ENCODE measurements at regions not wholly inside any gene's neighbourhood (a gene's known extent, or its start where the extent isn't known, plus 50 kb on each side); places are given as distances from the start of the nearest gene placed in this dataset.

DNA sequence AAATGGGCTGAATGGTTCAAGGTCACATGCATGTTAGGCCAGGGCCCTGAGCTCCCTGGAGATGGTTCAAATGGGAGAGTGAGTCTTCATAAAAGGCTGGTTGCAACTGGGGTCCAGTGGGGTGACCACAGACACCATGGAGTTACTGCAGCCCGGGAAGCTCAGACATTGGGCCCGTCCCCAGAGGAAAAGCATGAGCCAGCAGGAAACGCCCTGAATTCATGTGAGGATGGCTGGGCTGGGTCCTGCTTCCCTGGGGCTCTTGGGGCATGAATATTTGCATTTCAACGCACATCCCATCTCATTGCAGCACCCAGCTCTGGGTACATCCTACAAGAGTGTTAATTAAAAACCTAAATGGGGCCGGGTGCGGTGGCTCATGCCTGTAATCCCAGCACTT lies 549.0 kb downstream of the TCERG1L start:
- no peak for DNase-seq (ENCODE audit: low read depth, low spot score)

DNA sequence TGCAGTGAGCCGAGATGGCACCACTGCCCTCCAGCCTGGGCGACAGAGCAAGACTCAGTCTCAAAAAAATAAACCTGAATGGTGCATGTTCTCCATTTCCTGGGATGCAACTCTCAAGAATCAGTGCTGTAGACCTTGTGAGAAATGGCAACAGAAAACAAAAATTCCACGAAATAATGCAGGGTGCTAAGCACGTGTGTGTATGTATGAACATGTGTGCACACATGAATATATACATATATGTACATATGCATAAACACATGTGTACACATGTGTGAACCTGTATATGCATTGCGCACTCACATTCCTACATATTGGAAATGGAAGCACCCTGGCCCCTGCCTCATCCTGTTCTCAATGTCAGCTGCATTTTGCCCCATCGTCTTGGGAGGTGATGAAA lies 548.5 kb downstream of the TCERG1L start:
- no peak for DNase-seq (ENCODE audit: low read depth, low spot score)

DNA sequence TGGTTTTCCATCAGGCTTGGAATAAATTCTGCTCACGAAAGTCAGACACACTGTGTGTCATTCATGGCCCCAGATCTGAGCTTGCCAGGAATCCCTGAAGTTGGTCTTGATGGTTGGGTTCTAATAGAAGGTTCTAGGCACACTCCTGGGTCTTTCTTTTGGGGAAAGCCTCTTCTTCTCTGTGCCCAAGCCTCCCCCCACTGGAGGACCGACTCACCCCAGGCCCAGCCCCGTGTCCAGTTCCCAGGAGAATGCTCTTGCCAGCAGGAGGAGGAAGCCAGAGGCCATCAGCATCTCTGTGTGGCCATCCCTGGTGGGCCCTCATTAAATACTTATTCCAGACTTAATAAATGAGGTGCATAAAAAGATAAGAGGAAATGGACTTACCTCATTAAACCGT lies 548.0 kb downstream of the TCERG1L start:
- no peak for DNase-seq (ENCODE audit: low read depth, low spot score)

DNA sequence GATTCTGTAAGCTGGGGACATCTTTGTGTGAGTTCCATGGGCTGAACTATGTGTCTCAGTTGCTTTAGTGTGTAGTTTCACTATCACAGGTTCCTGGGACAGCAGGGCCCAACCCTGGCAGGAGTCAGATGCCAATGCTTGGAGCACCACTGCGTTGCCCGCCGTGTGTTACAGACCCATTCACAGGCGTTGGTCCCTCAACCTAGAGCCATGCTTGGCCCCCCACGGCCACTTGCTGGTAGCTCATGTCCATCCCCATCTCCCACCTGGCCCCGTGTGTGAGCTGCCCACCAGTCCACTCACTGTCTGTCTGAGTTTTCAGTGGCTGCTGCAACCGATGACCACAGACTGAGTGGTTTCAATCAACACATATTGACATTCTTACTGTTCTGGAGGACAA lies 546.9 kb downstream of the TCERG1L start:
- DNase-seq (ENCODE audit: low read depth, low spot score), result no peak

DNA sequence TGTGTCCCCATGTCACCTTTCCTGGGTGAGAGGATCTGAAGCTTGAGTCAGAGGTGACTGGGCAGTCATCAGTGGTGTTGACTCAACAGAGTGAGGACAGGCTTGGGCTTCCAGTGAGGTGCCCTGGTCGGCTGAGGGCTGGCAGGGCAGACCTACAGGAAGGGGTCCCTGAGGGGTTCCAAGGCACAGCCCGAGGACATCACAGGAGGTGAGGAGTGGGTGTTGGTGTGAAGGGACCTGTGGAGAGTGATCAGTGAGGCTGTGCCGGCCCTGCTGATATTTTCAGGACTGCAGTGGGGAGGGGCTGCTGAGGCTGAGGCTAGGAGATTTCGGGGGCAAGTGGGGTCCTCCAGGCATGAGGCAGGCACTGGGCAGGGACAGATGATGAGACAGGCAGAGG lies 545.5 kb downstream of the TCERG1L start:
- no peak for DNase-seq (ENCODE audit: low read depth, low spot score)

DNA sequence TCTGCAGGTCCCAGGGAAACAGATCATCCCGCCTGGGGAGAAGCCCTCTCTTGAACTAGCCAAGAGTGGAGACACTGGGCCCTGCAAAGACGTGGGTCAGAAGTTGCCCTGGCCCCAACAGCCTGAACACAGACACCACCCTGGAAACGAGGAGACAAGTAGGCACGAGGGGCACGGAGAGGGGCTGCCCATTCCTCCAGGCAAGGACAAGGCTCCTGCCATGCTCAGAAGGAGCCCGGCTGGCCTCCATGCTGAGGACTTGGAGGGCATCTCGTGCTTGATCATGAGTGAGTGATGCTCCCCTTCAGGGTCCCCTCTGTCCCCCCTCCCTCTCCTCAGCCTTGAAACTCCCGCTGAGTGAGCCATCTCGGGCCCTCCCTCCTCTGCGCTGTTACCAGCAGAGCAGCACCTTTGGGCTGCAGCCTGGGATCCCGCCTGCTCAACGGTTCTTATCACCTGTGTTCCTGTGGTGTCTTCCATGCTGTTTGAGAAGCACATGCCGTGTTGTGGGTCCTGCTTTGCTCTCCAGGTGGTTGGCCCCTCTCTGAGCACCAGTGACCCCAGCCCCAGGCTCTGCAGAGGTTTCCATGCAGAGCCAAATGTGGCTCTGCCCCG lies 544.3 kb downstream of the TCERG1L start:
- no peak for DNase-seq (ENCODE audit: low read depth, low spot score)

DNA sequence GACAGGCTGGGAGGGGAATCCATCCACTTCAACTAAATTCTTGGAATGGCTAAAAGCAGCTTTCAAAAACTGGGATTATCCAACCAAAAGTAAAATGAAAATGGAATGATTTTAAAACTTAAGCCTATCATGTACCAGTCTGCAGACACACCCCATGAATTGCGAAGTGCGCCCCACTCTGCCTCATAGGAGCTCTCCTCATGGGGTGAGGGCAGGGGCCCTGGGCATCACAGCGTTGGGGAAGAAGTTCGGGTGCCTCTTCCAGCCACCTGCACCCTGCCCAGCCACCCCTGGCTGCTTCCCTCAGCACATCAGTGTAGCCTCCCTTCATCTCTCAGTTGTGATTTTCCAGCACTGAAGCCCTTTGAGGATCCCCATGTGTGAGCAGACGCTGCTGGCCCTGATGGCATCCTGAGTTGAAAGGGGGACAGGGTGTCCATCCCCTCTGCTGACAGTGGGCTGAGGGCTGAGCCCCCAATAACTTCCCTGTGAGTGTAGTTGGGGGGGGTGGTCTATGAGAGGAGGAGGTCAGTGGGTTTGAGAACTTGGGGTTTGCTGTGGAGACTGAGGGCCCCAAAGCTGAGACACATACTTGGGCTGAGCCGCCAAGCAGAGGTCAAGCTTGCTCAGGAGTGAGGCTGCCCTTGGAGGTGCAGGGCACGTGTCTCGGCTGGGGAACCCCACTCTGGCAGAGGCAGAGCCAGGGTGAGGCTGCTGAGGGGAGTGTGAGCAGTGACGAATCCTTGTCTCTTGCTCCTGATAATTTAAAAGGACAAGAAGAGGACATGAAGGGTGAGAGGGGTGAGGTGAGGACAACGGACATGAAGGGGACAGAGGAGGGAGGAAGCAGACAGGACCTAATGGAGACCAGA lies 542.1 kb downstream of the TCERG1L start:
- DNase-seq (ENCODE audit: low read depth, low spot score), result no peak

DNA sequence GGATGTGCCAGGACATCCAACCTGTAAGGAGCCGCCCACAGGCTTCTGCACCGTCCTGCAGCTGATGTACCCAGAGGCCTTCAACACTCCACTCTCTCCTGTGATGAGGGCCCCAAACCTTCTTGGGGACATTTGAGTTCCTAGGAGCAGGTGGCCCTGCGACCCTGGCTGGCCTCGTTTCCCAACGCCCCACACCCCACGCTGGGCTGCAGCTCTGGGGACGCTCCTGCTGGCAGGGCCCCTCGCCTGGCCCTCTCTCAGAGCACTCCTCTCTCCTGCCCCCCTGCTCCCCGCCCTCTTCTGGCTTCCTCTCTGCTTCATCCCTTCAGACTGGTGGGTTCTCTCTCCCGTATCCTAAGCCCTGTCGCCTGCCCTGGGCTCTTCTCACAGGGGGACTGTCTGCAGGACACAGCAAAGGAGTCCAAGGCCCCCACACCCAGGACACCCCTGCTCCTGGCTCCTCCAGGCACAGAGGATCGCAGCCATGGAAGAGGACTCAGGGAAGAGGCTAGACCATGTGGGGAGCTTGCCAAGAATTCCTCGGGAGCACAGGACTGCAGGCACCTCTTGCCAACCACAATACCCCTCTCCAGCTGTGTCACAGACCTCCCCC lies 541.4 kb downstream of the TCERG1L start:
- no peak for DNase-seq (ENCODE audit: low read depth, low spot score)

DNA sequence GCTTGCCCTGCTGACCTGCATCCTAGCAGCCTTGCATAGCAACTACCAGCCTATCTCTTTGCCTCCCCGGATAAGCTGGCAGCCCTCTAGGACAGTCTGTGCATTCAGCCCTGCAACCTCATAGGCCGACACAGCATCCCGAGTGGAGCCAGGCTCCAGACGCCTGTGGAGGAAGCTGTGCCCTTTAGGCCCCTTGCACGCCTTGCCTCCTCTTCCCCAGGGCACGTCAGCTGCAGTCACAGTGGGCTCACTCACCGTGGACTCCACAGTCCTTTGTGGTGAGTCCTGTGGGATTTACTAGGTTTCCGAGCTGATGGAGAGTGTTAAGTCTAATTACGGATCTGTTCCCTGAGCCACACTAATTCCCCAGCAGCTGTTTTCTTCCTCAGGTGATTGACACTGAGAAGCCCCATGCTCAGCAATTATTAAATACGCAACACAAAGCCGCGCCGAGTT lies 540.0 kb downstream of the TCERG1L start:
- no peak for DNase-seq (ENCODE audit: low read depth, low spot score)

DNA sequence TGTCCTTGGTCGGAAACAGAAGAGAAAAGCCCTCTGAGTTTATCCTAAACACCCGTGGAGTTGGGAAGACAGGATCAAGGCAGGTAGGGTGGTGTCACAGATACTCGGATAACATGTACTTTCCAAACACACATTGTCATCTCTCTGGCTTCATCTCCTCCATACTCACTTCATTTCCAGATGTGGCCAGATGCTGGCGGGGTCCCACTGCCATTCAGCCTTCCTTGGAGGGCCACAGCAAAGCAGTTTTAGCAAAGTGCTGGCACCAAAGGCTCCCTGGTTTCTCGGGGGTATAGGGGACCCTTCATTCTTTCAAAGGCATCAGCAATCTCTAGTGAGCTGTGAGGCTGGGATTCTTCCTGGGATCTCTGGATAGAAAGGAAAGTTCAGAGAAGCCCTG lies 539.5 kb downstream of the TCERG1L start:
- no peak for DNase-seq (ENCODE audit: low read depth, low spot score)

DNA sequence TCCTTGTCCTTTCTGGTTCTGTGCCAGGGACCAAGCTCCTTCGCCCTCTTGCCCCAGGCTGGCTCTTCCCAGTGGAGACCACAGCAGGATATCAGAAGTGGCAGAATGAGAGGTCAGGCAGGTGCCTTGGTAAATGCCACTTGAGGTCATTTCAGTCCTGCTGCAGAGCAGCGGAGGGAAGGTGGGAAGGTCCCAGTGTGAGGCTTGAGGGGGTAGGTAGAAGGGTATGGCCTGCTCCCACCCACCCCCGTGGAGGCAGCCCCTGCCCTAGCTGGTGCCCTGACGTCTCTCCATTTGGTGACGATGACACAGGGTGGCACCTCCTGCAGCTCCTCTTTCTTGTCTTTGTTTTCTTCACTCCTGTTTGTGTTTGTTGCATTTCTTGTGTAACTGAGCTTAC lies 538.8 kb downstream of the TCERG1L start:
- no peak for DNase-seq (ENCODE audit: low read depth, low spot score)

DNA sequence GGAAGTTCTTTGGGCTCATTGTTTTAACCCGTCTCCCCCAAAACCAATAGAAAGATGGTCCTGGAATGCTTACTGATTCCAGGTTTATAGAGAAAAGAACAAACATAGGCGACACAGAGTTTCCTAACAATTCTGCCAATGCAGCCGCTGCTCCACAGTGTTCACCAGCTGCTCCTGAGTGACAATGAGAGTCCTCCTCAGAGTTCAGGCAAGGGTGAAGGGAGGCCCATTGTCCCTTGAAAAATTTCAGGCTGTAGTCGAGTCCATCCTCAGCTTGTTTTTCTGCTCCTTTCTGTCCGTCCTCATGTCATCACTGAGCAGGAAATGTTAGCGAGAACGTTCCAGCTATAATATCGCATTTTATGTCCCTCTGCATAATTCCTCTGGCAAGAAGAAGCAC lies 537.6 kb downstream of the TCERG1L start:
- DNase-seq (ENCODE audit: low read depth, low spot score), result no peak

DNA sequence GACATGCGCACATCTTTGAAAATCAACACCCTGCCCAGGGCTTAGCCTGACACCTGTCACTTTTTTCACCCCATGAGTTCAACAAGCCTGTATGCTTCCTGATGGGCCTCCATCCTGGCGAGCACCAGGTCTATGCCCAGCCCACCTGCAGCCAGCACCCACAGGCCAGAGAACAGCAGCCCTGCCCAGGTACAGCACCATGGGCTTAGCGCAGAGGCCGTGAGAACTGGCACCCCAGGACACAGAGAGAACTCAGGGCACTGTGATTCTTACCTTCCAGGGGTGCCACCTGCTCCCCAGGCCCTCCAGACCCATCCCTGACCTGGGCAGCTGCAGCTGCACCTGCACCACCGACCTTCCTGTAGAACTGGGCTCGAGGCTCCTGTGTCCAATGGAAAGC lies 536.6 kb downstream of the TCERG1L start:
- no peak for DNase-seq (ENCODE audit: low read depth, low spot score)

DNA sequence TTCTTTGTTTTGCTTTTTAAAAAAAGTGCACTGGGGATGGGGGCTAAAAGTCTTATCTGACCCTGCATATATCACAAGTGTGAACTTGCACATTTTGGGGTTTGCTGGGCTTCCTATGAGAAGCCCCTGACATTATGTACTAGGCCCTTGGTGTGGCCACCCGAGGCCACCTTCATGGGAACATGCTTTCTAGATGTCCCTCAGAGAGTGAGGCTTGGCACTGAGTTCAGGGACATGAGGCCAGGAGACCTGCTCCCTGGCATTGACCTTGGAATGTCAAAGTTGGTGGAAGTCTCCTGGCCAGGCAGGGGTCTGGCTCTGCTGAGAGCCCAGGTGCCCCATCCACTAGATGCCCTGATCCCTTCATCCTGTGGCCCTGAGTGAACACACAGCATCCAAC lies 536.2 kb downstream of the TCERG1L start:
- no peak for DNase-seq (ENCODE audit: low read depth, low spot score)

DNA sequence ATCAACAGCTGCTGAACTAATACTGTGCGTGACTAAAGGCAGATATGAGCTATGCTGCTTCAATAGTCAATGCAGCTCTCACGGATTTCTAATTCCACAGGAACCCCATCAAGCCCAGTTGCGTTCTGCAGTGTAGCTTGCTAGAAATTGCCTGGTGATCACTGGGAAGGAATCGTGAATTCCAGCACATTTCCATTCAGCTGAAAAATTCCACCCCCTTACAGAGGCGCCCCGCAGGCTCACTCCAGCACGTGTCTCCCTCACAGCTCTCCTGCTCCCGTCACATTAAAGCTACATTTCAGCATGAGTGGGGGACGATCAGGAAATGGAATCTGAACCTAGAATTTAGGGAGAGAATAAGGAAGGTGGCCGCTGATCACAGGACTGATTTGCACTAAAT lies 534.8 kb downstream of the TCERG1L start:
- DNase-seq (ENCODE audit: low read depth, low spot score), result no peak

DNA sequence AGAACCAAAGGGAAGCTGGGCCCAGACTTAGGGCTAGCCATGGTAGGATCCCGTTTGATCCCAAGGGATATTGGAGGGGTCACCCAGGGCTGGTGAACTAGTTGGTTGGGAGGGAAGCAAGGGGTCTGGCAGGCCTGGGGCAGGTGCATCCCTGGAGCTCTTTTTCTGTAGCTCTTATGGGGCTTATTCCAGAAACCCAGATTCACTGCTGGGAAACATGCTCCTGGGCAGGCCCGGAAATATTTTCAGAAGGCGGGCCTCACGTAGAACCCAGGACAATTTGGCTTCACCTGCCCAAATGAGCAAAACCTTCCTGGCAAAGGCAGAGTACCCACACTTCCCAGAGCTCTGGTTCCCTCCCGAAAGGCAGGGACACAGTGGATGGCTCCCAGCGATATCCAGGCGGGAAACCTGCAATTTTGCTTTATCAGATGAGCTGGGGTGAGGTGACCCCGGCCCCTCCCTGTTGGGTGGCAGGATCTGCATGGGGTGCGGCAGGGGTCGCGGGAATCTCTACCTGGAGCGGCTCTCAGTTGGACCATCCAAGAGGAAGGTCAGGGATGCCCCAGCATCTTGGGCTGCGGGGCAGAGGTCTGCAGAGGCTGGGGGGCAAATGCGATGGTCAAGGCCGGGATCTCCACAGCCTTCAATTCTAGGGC lies 533.9 kb downstream of the TCERG1L start:
- DNase-seq (ENCODE audit: low read depth, low spot score), result no peak

DNA sequence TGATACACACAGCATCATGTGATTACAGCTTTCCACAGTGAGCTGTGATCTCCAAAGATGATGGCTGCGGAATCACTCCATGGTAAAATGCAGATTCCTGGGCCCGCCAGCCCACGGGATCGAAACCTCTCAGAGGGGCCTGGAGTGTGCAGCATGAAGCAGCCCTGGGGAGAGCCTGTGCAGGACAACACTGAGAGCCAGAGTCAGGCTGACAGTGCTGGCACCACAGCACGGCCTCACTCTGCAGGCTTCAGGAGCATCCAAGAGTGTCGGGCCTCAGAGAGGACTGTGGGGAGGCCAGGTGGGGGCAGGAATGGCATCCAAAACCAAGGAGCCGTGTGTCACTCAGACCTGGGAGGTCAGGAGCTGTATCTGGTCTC lies 533.4 kb downstream of the TCERG1L start:
- no peak for DNase-seq (ENCODE audit: low read depth, low spot score)

DNA sequence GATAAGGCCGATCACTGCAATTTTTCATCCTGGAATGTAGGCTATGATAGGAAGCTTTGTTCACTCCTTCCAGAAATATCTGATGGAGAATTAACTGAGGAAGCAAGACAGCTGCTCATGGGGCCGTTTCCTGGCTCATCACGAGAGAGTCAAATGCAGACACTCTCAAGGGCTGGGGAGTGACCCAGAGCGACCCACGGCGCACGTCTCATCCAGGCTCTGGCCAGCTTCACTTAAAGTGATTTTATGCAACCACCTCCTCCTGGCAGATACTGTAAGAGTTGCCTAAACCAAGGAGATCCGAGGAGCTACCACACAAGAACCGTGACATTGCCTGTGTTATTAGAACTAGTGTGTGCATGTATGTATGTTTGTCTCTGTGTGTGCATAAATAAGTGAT lies 530.8 kb downstream of the TCERG1L start:
- DNase-seq (ENCODE audit: low read depth, low spot score), result no peak

DNA sequence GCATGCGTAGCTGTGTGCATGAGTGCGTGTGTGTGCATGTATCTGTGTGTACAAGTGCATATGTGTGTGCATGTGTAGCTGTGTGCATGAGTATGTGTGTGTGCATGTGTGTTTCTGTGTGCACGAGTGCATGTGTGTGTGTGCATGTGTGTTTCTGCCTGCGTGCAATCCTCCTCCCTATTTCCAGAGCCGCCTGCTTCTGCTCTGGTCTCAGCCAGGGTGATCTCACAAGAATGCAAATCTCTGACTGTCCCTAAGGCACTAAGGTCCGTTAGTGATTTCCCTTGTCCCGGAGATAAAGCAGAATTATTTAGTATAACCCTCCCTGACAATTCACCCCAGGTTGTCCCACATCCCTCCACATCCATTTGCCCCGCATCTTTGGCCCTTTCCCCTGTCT lies 530.3 kb downstream of the TCERG1L start:
- DNase-seq (ENCODE audit: low read depth, low spot score), result no peak

DNA sequence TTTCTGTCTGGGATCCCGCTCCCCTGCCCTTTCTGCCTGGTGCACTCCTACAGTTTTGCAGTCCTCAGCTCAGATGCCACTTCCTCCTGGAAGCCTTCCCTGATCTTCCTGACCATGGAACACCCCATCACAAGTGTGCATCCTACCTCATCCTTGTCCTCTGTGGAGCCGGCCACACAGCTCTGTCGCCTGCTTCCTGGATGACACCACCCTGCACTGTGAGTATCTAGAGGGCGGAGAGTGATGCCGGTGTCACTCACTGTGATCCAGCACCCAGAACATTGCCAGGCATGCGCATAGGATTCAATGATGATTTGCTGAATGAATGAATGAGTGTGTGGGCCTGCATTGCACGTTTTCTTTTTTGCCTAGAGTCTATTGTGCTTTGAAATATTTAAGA lies 529.9 kb downstream of the TCERG1L start:
- no peak for DNase-seq (ENCODE audit: low read depth, low spot score)

DNA sequence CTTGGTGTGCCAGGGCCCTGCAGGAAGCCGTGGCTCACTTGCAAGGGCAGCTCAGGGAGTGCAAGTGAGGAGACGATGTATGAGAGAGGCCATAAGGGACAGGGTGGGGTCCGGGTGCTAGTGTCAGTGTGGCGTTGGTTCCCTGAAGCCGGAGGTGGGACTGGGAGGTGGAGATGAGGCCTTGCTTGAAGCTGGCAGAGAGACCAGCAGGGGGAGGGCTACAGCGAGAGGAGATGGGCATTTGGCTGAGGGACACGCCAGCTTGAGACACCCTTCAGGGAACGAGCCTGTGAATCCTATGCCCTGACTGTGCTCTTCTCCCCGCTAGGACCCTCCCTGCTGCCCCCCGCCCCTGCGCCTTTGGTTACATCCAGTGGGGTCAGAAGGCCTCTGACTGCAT lies 529.1 kb downstream of the TCERG1L start:
- DNase-seq (ENCODE audit: low read depth, low spot score), result no peak

DNA sequence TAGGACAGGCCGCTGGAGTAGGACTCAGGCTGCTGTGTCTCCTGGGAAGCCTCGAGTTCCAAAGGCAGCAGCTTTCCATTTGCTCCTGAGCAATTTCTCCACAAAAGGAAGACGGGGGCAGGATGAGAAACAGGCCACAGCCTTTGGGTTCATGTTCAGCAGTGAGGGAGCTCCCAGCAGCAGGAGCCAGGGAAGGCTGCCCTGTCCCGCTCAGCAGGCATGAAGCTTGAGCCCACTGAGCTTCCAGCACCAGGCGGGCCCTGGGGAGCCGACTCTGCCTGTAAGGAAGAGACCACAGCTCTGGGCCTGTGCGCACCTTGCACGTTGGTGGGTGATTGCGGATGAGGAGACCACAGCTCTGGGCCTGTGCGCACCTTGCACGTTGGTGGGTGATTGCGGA lies 527.2 kb downstream of the TCERG1L start:
- no peak for DNase-seq (ENCODE audit: low read depth, low spot score)
